CD4-positive, alpha-beta T cell treated with Interleukin-1 beta for 1 hour (primary cell): ENCODE measurements at regions not wholly inside any gene's neighbourhood (a gene's known extent, or its start where the extent isn't known, plus 50 kb on each side); places are given as distances from the start of the nearest gene placed in this dataset.
"Not testable (repeated sequence)": the region's sequence is repeated elsewhere in the genome, so short reads cannot be mapped to it uniquely, and the experiment has no call there.

Source experiments
- DNase-seq, 2 donors: peaks; one replicate each; pipeline ENCODE4 v3.0.0-alpha.2; 2020 to 2022

DNA sequence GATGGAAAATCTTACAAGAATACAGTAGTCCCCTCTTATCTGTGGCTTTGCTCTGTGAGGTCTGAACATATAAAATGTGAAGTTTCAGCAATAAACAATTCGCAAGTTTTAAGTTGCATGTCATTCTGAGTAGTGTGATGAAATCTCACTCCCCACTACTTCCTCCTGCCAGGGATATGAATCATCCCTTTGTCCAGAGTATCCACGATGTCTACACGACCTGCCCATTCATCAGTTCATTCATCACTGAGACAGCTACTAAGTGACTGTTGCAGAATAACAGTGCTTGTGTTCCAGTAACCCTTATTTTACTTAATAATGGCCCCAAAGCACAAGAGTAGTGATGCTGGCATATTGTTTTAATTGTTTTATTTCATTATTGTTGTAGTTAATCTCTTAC lies 489.2 kb upstream of the UBE2E2 start:
- peak in 1 of 2 donors; percentile 25 for DNase-seq

DNA sequence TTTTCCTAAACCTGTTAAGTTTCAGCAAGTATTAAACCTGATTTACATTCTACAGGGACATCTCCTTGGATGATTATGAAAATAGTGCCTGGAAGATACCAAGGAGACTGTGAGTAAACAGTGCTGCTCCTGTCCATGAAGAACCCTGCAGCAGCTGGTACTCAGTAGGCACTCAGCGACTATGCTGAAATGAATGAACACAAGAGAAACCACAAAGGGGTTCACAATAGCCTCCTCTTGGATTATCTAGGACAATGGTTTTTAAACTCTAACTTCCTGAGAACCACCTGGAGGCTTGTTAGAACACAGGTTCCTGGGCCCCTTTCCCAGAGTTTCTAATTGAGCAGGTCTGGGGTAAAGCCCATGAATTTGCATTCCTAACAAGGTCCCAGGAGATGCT lies 488.4 kb upstream of the UBE2E2 start:
- DNase-seq = no peak

DNA sequence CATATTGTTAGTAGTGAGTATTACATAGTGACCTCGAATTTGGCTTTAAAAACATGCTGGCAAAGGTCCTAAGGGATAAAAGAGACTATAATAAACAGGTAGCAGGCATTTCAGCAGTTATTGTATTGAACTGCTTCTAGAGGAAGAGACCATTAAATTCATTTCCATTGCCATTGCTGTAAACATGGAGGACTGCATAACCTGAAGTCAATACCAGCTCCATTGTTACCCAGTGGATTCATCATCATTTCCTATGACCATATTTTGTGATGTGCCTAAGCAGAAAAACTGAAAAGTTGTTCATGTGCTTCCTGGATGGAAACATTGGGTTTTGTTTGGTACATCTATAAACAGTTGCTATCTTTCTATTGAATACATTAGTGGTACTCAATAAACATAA lies 482.5 kb upstream of the UBE2E2 start:
- DNase-seq = no peak

DNA sequence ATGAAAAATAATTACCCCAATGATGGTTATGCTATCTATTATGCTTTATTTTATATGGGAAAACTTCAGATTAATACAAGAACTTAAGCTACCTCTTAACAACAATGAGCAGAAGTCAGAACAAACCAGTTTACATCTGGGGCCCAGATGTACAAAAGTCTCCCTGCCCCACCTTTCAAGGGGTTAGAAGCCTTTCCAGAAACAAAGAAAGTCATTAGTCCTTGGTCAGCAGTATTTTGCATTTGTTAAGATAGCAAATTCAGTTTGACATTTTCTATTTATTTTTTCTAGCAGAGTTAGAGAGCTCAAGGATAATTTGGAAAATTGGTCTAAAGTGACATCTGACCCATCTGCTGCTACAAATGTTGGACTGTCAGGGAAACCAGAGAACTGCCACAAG lies 478.7 kb upstream of the UBE2E2 start:
- no peak for DNase-seq

DNA sequence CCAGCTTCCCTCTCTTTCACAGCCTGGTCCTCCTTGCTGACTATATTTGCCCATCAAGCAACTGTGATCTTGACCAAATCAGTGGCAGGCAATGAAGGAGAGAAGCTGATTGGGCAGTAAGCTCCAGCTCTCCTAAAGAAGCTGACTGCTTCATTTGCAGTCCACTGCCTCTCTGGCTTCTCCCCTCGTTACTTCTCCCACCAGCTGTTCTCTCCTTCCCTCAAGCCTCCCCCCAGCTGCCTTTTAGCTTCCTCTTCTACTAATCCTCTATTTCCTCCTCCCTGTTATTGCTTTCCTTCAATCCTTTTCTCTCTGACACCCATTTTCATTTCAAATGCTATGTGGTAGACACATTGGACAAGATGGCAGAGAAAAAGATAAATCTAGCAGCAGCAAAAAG lies 474.7 kb upstream of the UBE2E2 start:
- no peak for DNase-seq

DNA sequence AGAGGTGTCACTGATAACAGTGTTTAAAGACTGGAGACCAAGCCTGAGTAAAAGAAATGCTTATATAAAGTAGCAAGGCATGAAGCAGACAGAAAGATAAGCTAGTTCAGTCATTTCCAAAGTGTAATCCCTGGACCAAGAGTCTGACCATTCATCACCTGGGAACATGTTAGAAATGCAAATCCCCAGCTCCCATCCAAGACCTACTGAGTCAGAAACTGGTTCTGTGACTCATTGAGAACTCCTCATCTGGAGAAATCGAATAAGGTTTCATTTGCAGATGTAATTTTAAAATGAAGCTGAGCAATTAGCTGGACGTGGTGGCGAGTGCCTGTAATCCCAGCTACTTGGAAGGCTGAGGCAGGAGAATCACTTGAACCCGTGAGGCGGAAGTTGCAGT lies 473.9 kb upstream of the UBE2E2 start:
- no peak for DNase-seq

DNA sequence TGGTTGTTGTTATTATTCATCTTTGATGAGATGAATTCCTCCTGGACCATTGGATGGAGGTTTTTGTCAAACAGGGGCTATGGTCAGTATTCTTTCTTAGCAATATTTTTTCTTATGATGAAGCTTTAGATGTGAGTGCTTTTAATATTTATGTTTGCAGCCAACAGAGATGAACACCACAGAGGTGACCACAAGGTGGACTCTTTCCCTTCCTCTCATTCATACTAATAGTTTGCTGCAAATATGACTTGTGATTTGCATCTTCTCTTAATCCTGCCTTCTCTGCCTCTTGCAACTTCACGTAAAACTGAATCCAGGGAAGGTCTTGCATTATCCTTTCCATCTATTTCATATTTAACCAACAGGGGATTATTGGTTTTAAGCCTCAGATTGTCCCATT lies 473.1 kb upstream of the UBE2E2 start:
- DNase-seq = no peak

DNA sequence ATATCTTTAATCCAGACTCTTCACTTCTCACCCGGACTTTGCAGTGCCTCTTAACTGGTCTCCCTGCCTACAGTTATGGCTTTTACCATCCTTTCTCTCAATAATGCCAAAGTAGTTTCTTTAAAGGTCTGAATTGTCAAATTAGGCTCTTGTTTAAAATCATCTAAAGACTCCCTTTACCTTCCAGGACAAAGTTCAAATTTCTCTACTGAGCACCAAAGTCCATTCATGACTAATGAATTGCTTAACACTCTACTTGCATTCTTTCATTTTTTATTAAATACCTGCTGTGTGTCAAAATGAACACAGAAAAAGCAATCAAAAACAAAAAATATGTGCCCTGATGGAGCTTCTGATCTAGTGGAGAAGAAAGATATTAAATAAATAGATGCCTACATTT lies 472.4 kb upstream of the UBE2E2 start:
- no peak for DNase-seq

DNA sequence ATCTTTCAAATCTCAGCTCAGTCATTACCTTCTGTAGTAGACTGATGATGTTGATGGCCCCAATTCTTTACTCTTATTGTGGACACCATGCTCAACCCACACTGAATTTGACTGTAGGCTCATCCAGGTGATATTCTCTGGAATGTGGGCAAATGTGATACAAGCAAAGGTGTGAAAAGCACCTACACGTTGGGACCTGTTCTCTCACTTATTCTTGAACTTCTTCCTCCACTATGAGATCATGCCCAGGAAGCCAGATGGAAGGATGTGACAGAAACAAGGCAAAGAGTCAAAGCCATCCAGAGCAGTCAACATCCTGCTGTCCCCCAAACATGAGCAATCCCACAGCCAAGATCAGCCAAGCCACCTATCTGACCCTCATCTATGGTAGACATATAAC lies 471.2 kb upstream of the UBE2E2 start:
- DNase-seq = no peak

DNA sequence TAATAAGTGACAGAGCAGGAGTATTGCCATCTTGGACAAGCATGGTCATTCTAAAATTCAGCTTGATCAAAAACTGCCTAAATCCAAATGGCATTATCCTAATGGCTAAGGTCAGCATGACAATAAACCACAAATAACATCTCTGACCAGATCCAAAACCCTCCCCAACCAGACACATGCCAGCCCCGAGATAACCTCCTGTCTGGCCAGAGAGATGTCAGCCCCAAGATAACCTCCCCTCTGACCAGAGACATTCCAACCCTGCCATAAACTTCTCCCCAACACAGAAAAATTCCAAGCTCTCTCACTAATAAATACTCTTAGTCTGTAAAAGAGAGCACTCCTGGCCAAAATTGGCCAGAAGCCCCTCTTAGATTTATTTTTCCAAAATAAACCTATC lies 470.5 kb upstream of the UBE2E2 start:
- no peak for DNase-seq

DNA sequence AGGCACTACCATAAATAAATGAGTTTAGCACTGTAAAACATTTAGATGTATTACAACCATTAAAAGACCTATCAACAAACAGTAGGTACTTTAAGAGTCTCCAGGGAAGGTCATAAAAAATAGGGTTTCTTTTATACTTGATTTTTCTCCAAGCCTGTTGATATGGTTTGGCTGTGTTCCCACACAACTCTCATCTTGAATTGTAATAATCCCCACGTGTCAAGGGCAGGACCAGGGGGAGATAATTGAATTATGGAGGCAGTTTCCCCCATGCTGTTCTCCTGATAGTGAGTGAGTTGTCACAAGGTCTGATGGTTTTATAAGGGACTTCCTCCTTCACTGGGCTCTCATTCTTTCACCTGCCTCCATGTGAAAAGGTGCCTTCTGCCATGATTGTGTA lies 468.9 kb upstream of the UBE2E2 start:
- DNase-seq = no peak

DNA sequence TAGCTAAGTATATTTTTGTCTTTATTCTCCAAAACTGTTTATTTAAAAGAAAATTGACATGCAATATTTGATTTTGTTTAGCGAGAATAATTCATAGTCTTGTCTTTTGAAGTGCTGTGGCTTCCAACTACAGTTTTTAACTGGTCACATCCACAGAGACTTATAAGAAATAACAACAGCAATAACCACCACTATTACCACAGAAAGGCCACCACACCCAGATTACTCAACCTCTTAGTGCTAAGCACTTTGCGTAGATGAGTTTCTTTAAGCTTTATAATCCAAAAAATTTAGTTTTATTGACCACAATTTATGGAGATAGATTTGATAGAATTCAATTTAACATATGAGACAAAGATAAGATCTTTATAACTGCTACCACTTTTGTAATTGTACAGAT lies 468.4 kb upstream of the UBE2E2 start:
- DNase-seq = no peak

DNA sequence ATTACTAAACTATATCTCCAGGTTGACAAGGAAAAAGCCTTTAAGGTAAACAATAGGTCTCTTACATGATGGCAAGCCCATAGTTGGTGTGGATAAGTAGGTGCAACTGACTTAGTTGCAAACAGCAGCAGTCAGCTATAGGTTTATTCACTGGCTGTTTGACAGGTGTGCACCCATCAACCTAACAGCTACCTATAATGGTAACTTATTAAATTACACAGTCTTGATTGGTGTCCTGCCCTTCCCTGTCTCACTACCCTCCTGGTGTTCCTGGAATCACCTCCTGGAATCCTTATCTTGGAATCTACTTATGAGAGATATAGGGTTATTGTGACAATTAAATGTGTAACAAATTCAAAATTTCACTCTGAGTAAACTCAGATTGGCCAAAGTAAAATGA lies 467.8 kb upstream of the UBE2E2 start:
- no peak for DNase-seq

DNA sequence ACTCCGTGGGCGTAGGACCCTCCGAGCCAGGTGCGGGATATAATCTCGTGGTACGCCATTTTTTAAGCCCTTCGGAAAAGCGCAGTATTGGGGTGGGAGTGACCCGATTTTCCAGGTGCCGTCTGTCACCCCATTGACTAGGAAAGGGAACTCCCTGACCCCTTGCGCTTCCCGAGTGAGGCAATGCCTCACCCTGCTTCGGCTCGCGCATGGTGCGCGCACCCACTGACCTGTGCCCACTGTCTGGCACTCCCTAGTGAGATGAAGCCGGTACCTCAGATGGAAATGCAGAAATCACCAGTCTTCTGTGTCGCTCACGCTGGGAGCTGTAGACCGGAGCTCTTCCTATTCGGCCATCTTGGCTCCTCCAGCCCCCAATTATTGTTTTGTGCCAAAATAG lies 459.7 kb upstream of the UBE2E2 start:
- not testable (repeated sequence) for DNase-seq

DNA sequence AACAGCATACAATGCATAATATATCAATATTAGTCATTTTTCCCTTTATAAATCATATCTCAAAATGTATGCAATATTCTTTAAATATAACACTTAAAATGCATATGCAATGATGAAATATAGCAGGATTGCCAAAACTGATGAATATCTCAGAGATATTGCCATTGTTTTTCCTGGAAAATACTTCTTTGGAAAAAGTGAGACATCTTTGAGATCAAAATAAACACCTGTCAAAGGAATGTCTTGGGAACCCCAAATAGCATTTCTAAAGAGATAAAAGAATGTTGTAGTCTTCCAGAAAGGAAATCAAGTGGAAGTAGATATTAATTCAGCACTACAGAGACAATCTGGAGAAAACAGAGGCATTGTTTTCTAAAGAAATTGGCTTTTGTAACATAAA lies 457.8 kb upstream of the UBE2E2 start:
- no peak for DNase-seq

DNA sequence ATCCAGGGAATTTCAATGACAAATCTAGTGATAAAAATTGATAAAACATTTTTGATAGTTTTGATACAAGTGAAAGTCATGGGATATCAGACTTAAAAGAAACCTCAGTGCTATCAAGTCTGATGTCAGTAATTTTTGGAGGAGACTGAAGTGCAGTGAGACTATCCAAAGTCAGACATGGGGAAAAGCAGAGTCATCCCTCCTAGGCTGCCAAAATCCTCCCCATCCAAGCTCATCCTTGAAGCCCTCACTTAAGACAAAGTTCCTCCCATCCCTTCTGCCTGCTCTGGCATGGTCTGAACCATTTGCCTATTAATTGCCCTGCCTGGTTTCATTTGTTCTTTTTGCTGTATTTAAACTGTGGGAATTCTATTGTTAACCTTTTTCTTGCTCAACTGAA lies 456.9 kb upstream of the UBE2E2 start:
- DNase-seq = no peak

DNA sequence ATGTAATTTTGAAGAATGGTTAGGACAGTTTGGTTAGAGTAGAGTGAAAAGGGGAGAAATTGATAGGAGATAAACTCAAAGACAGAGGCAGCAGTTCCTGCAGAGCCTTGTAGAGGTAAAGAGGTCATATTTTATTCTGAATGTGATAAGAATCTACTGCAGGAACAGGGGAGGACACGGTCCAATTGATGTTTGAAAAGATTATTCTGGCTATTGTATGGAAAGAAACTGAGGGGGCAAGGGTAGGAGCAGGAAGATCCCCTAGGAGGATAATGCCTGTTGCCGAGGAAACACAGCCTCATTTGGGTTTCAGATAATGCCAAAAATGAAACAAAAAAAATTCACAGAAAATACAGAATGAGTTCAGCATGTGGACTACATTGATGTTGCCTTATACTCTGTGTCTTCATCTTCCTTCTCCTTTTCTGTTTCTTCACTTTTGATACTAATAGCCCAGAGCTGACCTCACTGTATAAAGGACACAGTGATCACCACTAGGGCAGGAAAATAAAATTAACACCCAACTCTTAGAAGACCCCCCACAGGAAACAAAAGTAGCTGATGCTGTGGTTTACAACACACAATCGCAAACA lies 454.6 kb upstream of the UBE2E2 start:
- no peak for DNase-seq

DNA sequence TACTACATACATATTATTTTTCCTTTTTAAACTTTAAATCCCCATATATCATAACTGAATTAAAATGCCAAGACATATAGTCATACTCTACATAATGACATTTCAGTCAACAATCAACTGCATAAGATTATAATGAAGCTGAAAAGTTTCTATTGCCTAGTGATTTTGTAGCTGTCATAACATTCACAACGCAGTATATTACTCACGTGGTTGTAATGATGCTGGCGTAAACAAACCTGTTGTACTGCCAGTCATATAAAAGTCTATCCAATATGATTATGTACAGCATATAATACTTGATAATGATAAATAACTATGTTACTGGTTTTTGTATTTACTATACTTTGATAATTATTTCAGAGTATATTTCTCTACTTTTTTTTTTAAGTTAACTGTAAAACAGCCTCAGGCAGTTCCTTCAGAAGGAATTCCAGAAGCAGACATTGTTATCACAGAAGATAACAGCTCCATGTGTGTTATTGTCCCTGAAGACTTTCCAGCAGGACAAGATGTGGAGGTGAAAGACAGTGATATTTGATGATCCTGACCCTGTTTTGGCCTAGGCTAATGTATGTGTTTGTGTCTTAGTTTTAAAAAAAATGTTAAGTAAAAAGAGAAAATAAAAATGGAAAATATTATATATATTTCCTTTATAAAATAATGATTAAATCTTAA lies 443.4 kb upstream of the UBE2E2 start:
- no peak for DNase-seq

DNA sequence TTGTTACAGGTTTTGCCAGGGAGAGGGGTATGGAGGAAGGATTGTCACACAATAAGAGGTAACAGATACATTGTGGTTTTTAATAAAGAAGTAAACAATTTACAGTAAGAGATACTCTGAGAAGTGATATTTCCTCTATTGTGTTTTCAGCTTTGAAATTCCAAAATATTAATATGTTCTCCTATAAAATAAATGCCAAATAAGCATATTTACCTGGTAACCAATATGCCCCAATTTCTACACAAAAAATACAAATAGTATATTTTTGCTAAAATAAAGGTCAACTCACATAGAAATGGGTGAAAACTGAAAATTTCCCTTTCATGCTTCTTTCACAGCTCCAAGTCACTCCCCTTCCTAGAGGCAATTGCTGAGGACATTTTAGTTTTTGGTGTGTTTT lies 437.4 kb upstream of the UBE2E2 start:
- no peak for DNase-seq

DNA sequence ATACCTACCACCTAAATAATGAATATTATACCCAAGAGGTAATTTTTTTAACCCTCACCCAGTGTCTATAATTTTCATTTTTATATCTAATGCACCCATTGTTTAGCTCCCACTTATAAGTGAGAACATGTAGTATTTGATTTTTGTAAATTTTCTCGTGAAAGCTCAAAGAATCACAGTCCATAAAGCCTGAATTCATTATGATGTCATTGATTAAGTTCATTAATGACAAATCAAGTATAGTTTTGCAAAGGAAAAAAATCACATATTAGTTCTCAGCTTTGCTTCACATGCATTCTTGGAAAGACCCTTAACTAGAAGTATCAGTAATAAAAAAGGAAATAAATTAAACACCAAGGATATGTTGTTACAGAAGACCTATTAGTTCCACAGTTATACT lies 425.3 kb upstream of the UBE2E2 start:
- no peak for DNase-seq

DNA sequence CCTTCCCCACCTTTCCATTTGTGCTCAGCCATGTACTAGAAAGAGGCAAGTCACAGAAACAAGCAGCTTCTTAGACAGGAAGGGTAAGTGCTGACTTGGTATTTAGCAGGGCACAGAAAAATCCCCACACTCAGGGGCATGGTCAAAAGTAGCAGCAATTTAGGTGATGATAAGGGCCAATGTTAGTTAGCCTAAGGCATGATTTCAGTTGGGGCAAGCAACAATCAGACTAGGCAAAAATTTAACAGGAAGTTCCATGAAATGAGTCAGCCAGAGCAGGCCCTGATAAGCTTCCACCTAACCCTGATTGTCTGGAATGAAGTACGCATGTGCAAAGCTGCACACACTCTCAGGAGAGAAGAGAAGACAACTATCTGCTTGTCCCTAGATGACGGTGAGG lies 423.4 kb upstream of the UBE2E2 start:
- DNase-seq = no peak

DNA sequence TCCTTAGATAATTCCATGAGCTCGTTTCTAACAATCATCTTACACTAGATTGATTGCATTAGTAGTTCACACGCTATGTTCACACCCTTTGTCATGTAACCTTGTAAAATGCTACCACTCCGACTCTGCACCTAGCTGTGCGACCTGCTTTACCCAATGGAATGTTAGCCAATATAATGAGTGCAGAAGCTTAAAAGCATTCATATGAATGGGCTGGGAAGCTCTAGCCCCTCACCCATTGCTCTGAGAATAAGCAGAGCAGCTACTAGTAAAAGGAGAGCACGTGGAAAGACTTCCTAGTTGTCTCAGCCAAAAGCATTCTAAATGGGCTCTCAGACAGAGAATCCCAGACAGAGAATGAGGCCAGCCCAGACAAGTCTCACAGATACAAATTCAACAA lies 410.6 kb upstream of the UBE2E2 start:
- DNase-seq = no peak

DNA sequence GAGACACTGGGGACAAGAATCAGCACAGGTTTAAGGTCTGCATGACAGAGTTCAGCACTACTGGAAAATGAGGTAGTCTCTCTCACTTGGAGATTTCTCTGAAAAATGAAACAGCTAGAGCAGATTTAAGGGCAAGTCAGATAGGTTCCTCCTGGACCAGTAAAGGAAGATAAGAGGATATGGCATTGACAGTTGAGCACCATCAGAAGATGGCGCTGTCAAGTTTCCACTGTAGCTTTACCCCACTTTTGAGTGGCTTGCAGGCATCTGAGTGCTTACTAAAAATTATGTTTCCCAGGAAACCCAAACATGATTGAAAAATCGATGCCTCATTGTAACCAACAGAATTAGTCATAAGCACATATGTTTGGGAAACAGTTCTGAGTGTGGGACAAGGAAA lies 407.2 kb upstream of the UBE2E2 start:
- no peak for DNase-seq

DNA sequence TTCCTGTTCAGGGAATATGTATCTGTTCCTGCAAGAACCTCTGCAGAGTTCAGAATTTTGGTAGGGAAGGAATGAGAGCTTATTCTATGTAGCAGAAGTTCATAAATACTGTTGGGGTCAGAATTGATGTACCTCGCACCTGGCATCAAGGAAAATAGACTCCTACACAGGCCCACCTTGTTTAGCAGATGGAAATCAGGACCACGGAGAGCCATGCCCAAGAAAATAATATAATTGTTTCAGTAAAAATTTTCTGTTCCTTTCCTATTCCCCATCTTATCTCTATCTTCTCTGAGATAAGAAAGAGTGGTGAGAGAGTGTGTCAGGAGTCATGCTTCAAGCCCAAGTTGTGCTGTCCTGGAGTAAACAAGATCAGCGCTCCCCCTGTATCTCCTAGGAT lies 404.7 kb upstream of the UBE2E2 start:
- no peak for DNase-seq

DNA sequence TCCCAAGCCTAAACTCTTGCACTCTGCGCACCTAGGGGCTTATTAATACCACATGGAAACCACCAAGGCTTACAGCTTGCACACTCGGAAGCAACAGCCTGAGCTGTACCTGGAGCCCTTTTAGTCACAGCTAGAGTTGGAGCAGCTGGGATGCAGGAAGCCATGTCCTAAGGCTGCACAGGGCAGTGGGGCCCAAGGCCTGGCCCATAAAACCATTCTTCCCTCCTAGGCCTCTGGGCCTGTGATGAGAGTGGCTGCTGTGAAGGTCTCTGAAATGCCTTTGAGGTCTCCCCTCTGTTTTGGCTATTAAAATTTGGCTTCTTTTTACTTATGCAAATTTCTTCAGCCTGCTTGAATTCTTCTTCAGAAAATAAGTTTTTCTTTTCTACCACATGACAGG lies 383.9 kb upstream of the UBE2E2 start:
- no peak for DNase-seq
